GM23248 (cell line): ENCODE measurements at regions not wholly inside any gene's neighbourhood (a gene's known extent, or its start where the extent isn't known, plus 50 kb on each side); places are given as distances from the start of the nearest gene placed in this dataset.

ENCODE experiments used
- DNase-seq: peaks from one replicate; pipeline ENCODE4 v3.0.0-alpha.2; 2015
- H2AFZ ChIP-seq: fragments of 200-600 bp; sonication (generic); 2 replicates; pipeline ENCODE4 v1.6.1; 2016; ENCODE audit warnings: antibody characterized with exemption
- H3F3A ChIP-seq: fragments of 200-600 bp; sonication (generic); 2 replicates; pipeline ENCODE4 v1.6.1; 2016; ENCODE audit warnings: mild to moderate bottlenecking, antibody characterized with exemption, mixed run types; ENCODE audit not compliant: insufficient read depth
- H3K27ac ChIP-seq: fragments of 200-600 bp; sonication (generic); 2 replicates; pipeline ENCODE4 v1.5.1; 2016; ENCODE audit warnings: mild to moderate bottlenecking
- H3K27me3 ChIP-seq: fragments of 200-600 bp; sonication (generic); replicated peaks from 2 replicates; pipeline ENCODE4 v1.6.1; 2016; ENCODE audit warnings: mild to moderate bottlenecking; ENCODE audit not compliant: insufficient read depth
- H3K36me3 ChIP-seq: fragments of 200-600 bp; sonication (generic); 2 replicates; pipeline ENCODE4 v1.6.1; 2016; ENCODE audit warnings: low read depth, mild to moderate bottlenecking
- H3K4me1 ChIP-seq: fragments of 200-600 bp; sonication (generic); 2 replicates; pipeline ENCODE4 v1.6.1; 2016; ENCODE audit warnings: mild to moderate bottlenecking; ENCODE audit not compliant: insufficient read depth
- H3K4me2 ChIP-seq: fragments of 200-600 bp; sonication (generic); one replicate; pipeline ENCODE4 v1.6.1; 2016; ENCODE audit warnings: mild to moderate bottlenecking; ENCODE audit not compliant: unreplicated experiment
- H3K4me3 ChIP-seq: fragments of 200-600 bp; sonication (generic); 2 replicates; pipeline ENCODE4 v1.5.1; 2016; ENCODE audit warnings: mild to moderate bottlenecking
- H3K79me2 ChIP-seq: fragments of 200-600 bp; sonication (generic); 2 replicates; pipeline ENCODE4 v1.6.1; 2016; ENCODE audit warnings: mild to moderate bottlenecking; ENCODE audit not compliant: insufficient read depth
- H3K9ac ChIP-seq: fragments of 200-600 bp; sonication (generic); 2 replicates; pipeline ENCODE4 v1.6.1; 2016; ENCODE audit warnings: mild to moderate bottlenecking
- H3K9me2 ChIP-seq: fragments of 200-600 bp; sonication (generic); 2 replicates; pipeline ENCODE4 v1.6.1; 2016; ENCODE audit warnings: mixed run types, mild to moderate bottlenecking, moderate library complexity; ENCODE audit not compliant: insufficient read depth
- H3K9me3 ChIP-seq: fragments of 200-600 bp; sonication (generic); one replicate; pipeline ENCODE4 v1.6.1; 2017; ENCODE audit warnings: low read depth
- H4K20me1 ChIP-seq: fragments of 200-600 bp; sonication (generic); 2 replicates; pipeline ENCODE4 v1.6.0; 2016; ENCODE audit not compliant: insufficient read depth
- EZH2 ChIP-seq: fragments of 200-600 bp; sonication (generic); IDR thresholded peaks from 2 replicates; pipeline ENCODE4 v1.6.1; 2018; ENCODE audit warnings: antibody characterized with exemption, mild to moderate bottlenecking; ENCODE audit not compliant: insufficient read depth, poor library complexity, severe bottlenecking
- EZH2phosphoT487 ChIP-seq: fragments of 200-600 bp; sonication (generic); IDR thresholded peaks from 2 replicates; pipeline ENCODE4 v1.6.1; 2018; ENCODE audit warnings: antibody characterized with exemption, moderate library complexity, mild to moderate bottlenecking, low read depth; ENCODE audit not compliant: insufficient read depth
- WGBS, 2 experiments: methylation state at CpG; one replicate each; pipeline ENCODE4 v1.1.6; 2015 to 2017; ENCODE audit warnings: low lambda C conversion rate in 2 of 2, low coverage in 1 of 2; ENCODE audit errors: missing lambda C conversion rate in 2 of 2; 5-methylcytosine and 5-hydroxymethylcytosine counted together
- in situ Hi-C: fragments of 300-500 bp; cut with MboI; formaldehyde crosslinking; loops from 2 replicates; pipeline ENCODE4 v1.15.0; 2020

GRCh38 chr4:24278693-24279092 is 305.7 kb downstream of the DHX15 start:
- H3K4me1 ChIP-seq, result peaks cover 11% of the 10 kb centered on the region
- H3K79me2 ChIP-seq, result no peaks in the 10 kb centered on the region
- 55 to 63% methylated on average over 4 of the region's 4 CpGs for WGBS, 2 experiments
- no peaks in the 10 kb centered on the region for H3K36me3 ChIP-seq
- peaks cover 36% of the 10 kb centered on the region for H3K27me3 ChIP-seq
- H3F3A ChIP-seq, result peaks cover 10% of the 10 kb centered on the region; the same call in 1 of the 2 replicates
- H4K20me1 ChIP-seq, result no peaks in the 10 kb centered on the region
- no peaks in the 10 kb centered on the region for H3K9me3 ChIP-seq
- DNase-seq, result no peak
- H3K9ac ChIP-seq, result no peak overlapping the region
- no peak overlapping the region for H3K27ac ChIP-seq
- H3K9me2 ChIP-seq, result no peaks in the 10 kb centered on the region
- no peak overlapping the region for H3K4me2 ChIP-seq
- H2AFZ ChIP-seq, result no peak overlapping the region
- TF ChIP-seq EZH2 (no peak), EZH2phosphoT487 (no peak)
- in situ Hi-C loops, result no loop called here
- no peak overlapping the region for H3K4me3 ChIP-seq

- H3K4me1 ChIP-seq, result peaks cover 11% of the 10 kb centered on the region
- H3K4me3 ChIP-seq, result no peak overlapping the region
- no peak overlapping the region for H3K4me2 ChIP-seq
- peaks cover 14% of the 10 kb centered on the region; the same call in 1 of the 2 replicates for H3K27me3 ChIP-seq
- 72 to 78% methylated on average over 3 of the region's 3 CpGs for WGBS, 2 experiments
- H3K9me2 ChIP-seq, result no peaks in the 10 kb centered on the region
- TF ChIP-seq EZH2, result no peak
- no peak for TF ChIP-seq EZH2phosphoT487
- no peaks in the 10 kb centered on the region for H4K20me1 ChIP-seq
- H2AFZ ChIP-seq, result no peak overlapping the region
- H3K27ac ChIP-seq, result no peak overlapping the region
- H3K36me3 ChIP-seq, result no peaks in the 10 kb centered on the region
- in situ Hi-C loops, result no loop called here
- H3K79me2 ChIP-seq, result no peaks in the 10 kb centered on the region
- H3F3A ChIP-seq, result peaks cover 10% of the 10 kb centered on the region; the same call in 1 of the 2 replicates
- H3K9ac ChIP-seq, result no peak overlapping the region
- peak; percentile 53 for DNase-seq
- no peaks in the 10 kb centered on the region for H3K9me3 ChIP-seq
Measured at GRCh38 chr4:24274381-24274941, 309.9 kb downstream of the DHX15 start.

- Histone ChIP-seq H3K9ac (no peak overlapping the region), H3K4me3 (no peak overlapping the region), H3K27ac (no peak overlapping the region), H4K20me1 (no peaks in the 10 kb centered on the region), H3K4me1 (peaks cover 11% of the 10 kb centered on the region), H3K79me2 (no peaks in the 10 kb centered on the region), H3K36me3 (no peaks in the 10 kb centered on the region), H3K27me3 (peaks cover 14% of the 10 kb centered on the region; the same call in 1 of the 2 replicates), H3F3A (peaks cover 10% of the 10 kb centered on the region; the same call in 1 of the 2 replicates), H3K9me3 (no peaks in the 10 kb centered on the region), H3K9me2 (no peaks in the 10 kb centered on the region), H2AFZ (no peak overlapping the region), H3K4me2 (no peak overlapping the region)
- 40% methylated on average over 4 of the region's 4 CpGs for WGBS, 2 experiments
- in situ Hi-C loops, result no loop called here
- no peak for DNase-seq
- TF ChIP-seq EZH2phosphoT487 (no peak), EZH2 (no peak)
Measured at GRCh38 chr4:24273136-24273535, 311.2 kb downstream of the DHX15 start.

GRCh38 chr4:24266951-24267722 is 317.2 kb downstream of the DHX15 start:
- H3K9me3 ChIP-seq, result no peaks in the 10 kb centered on the region
- in situ Hi-C loops, result no loop called here
- H3F3A ChIP-seq, result peaks cover 16% of the 10 kb centered on the region
- H3K27ac ChIP-seq, result peak overlapping the region; percentile 23; the same call in 1 of the 2 replicates
- peaks cover 22% of the 10 kb centered on the region for H3K4me1 ChIP-seq
- DNase-seq, result peak; percentile 81
- 35 to 38% methylated on average over 4 of the region's 4 CpGs for WGBS, 2 experiments
- H4K20me1 ChIP-seq, result no peaks in the 10 kb centered on the region
- peak; percentile 98 for TF ChIP-seq EZH2phosphoT487
- TF ChIP-seq EZH2, result no peak
- H3K9me2 ChIP-seq, result no peaks in the 10 kb centered on the region
- H3K9ac ChIP-seq, result no peak overlapping the region
- H3K36me3 ChIP-seq, result no peaks in the 10 kb centered on the region
- 0 out of 2 replicates have a peak, but pooled peaks cover 10% of the 10 kb centered on the region for H3K27me3 ChIP-seq
- H3K4me3 ChIP-seq, result no peak overlapping the region
- H3K79me2 ChIP-seq, result no peaks in the 10 kb centered on the region
- H2AFZ ChIP-seq, result no peak overlapping the region
- H3K4me2 ChIP-seq, result peak overlapping the region; percentile 45
